ENCODE measurements at regions not wholly inside any gene's neighbourhood (a gene's known extent, or its start where the extent isn't known, plus 50 kb on each side); places are given as distances from the start of the nearest gene placed in this dataset.

DNA sequence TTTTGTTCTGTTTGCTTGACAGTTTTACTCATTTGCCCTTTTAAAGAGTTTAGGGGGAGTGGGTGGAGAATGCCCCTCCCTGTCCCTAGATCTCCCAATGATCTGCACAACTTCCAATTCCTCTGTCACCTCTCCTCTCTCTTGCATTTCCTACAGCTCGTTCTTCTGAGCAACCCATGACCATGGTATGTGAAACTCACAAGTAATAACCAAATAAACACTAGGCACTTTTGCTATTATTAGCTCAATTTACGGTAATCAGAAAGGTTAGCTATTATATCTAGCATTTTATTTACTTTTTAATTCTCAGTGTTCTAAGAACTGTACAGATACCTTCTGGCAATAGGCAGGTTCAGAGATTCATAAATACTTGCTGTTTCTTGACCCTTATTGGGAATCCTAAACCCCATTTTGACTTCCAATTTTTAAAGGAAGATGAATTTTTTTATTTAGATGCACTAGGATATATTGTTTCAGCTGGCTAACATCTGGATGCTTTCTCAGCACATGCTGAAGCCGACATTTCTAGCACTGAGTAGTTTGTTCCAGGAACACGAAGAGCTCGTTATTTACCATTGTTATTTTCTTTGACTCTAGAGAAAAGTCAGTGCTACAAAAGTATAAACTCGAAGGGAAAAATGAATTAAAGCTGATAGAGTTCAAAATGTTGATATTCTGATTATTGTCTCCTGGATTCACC, 194.7 kb upstream of the TLL1 start:
- H3K9me3 ChIP-seq = no peaks in the 10 kb centered on the region
- TF ChIP-seq, protein P1, sequence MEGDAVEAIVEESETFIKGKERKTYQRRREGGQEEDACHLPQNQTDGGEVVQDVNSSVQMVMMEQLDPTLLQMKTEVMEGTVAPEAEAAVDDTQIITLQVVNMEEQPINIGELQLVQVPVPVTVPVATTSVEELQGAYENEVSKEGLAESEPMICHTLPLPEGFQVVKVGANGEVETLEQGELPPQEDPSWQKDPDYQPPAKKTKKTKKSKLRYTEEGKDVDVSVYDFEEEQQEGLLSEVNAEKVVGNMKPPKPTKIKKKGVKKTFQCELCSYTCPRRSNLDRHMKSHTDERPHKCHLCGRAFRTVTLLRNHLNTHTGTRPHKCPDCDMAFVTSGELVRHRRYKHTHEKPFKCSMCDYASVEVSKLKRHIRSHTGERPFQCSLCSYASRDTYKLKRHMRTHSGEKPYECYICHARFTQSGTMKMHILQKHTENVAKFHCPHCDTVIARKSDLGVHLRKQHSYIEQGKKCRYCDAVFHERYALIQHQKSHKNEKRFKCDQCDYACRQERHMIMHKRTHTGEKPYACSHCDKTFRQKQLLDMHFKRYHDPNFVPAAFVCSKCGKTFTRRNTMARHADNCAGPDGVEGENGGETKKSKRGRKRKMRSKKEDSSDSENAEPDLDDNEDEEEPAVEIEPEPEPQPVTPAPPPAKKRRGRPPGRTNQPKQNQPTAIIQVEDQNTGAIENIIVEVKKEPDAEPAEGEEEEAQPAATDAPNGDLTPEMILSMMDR (IDR thresholded peaks at IDR 0.05) = no peak
- DNase-seq (no peak), ATAC-seq (no peak)
- intact Hi-C loops (cut with DNase I) = no loop called here
- no peaks in the 10 kb centered on the region for H3K27me3 ChIP-seq (ENCODE audit: insufficient read depth in 3 of 3, low read length in 2 of 3)
- H3K27ac ChIP-seq = no peak overlapping the region
- H3K4me1 ChIP-seq = no peaks in the 10 kb centered on the region
- 66% methylated on average over 6 of the region's 6 CpGs for WGBS, 3 donors
- no peak overlapping the region for H3K4me3 ChIP-seq
- H3K36me3 ChIP-seq (ENCODE audit: insufficient read depth in 1 of 2, low read depth in 1 of 2) = no peaks in the 10 kb centered on the region

DNA sequence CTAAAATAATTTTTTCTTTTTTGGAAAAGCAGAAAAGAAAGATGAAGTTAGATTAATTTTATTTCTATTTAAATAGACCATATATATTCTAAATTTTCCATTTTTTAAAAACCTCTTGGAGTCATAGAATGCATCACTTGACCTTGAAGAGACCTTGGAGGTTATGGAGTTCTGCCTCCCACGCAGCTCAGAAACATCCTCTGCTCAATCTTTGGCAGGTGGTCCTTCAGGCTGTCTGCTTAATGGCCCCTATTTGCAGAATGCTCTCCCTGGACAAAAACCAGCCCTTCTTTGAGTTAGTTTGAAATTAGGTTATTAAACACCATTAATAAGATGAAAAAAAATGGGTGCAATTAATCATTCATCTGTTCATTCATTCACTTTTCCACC, 194.1 kb upstream of the TLL1 start:
- ATAC-seq = no peak
- no peak for DNase-seq
- WGBS, 3 donors = 74 to 83% (median 76%) methylated on average over 1 of the region's 1 CpG
- Histone ChIP-seq H3K4me3 (no peak overlapping the region), H3K27ac (no peak overlapping the region), H3K36me3 (ENCODE audit: insufficient read depth in 1 of 2, low read depth in 1 of 2) (no peaks in the 10 kb centered on the region), H3K9me3 (no peaks in the 10 kb centered on the region), H3K27me3 (ENCODE audit: insufficient read depth in 3 of 3, low read length in 2 of 3) (no peaks in the 10 kb centered on the region), H3K4me1 (no peaks in the 10 kb centered on the region)
- TF ChIP-seq, protein P1 (IDR thresholded peaks at IDR 0.05) = no peak
- intact Hi-C loops (cut with DNase I) = no loop called here

DNA sequence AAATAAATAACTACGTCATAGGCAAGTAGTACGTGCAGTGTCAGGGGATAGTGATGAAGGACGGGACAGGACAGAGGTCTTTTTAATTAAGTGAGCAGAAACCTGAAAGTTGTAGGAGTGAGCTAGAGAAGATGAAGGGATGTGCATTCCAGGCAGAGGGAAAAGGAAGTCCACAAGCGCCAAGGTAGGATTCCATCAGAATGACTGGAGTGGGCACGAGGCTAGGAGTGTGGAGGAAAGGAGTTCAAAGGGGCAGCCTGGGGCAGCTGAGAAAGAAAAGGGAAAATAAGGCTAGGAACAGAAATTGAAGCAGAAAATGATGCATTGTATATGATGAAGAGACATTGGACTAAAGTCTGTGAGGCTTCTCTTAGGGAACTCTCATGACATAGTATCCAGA, 192.2 kb upstream of the TLL1 start:
- intact Hi-C loops (cut with DNase I) = no loop called here
- no peak for DNase-seq
- no peaks in the 10 kb centered on the region for H3K36me3 ChIP-seq (ENCODE audit: insufficient read depth in 1 of 2, low read depth in 1 of 2)
- no peaks in the 10 kb centered on the region for H3K9me3 ChIP-seq
- no peak overlapping the region for H3K4me3 ChIP-seq
- H3K27me3 ChIP-seq (ENCODE audit: insufficient read depth in 3 of 3, low read length in 2 of 3) = no peaks in the 10 kb centered on the region
- TF ChIP-seq, protein P1 (IDR thresholded peaks at IDR 0.05) = no peak
- no peaks in the 10 kb centered on the region for H3K4me1 ChIP-seq
- ATAC-seq = no peak
- 91 to 94% (median 92%) methylated on average over 5 of the region's 5 CpGs for WGBS, 3 donors
- no peak overlapping the region for H3K27ac ChIP-seq

DNA sequence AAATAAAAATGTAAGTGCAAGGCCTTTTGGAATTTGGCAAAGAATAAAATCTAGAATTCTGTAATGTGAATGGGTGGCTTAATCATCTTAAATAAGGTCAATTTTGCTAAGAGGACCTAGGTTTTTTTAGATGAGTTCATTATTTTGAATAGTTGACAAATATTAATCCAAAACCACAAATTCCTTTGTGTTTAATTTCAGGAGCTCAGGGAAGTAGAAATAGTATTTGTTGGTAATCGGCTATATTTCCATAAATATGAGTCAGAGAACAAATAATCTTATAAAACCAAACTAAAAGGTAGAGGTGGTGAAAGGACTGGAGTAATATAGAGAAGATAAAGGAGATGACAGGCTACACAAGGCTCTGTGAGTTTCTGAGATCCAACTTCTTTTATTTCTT, 190.4 kb upstream of the TLL1 start:
- H3K27ac ChIP-seq = no peak overlapping the region
- TF ChIP-seq, protein P1 (IDR thresholded peaks at IDR 0.05) = no peak
- DNase-seq (no peak), ATAC-seq (no peak)
- intact Hi-C loops (cut with DNase I) = no loop called here
- H3K27me3 ChIP-seq (ENCODE audit: insufficient read depth in 3 of 3, low read length in 2 of 3) = no peaks in the 10 kb centered on the region
- H3K4me1 ChIP-seq = no peaks in the 10 kb centered on the region
- no peak overlapping the region for H3K4me3 ChIP-seq
- no peaks in the 10 kb centered on the region for H3K36me3 ChIP-seq (ENCODE audit: insufficient read depth in 1 of 2, low read depth in 1 of 2)
- H3K9me3 ChIP-seq = no peaks in the 10 kb centered on the region
- WGBS, 3 donors = 0 to 31% (median 0%) methylated on average over 1 of the region's 1 CpG

All from psoas muscle (tissue), 7 donors.